Aorta (tissue), 5 donors: ENCODE measurements at regions not wholly inside any gene's neighbourhood (a gene's known extent, or its start where the extent isn't known, plus 50 kb on each side); places are given as distances from the start of the nearest gene placed in this dataset.

Experiments used
- ATAC-seq: fragments of 200-7000 bp; cut with Tn5 transposase; one replicate; pipeline ENCODE4 v1.9.1; 2022; ENCODE audit warnings: moderate library complexity; ENCODE audit not compliant: low FRiP score
- DNase-seq, 2 donors: peaks; one replicate each; pipeline ENCODE4 v3.0.0-alpha.2; 2020
- H3K27ac ChIP-seq, 2 donors: one replicate each; pipeline ENCODE4 v1.5.1; 2013; ENCODE audit warnings: low read length in 2 of 2, mild to moderate bottlenecking in 2 of 2, moderate library complexity in 2 of 2, control low read depth in 1 of 2, inconsistent platforms in 1 of 2, low read depth in 1 of 2
- H3K27me3 ChIP-seq, 2 donors: one replicate each; pipeline ENCODE4 v1.6.1; 2013; ENCODE audit warnings: control low read depth in 1 of 2, low read length in 1 of 2, mild to moderate bottlenecking in 1 of 2, moderate library complexity in 1 of 2; ENCODE audit not compliant: insufficient read depth in 2 of 2, control insufficient read depth in 1 of 2
- H3K36me3 ChIP-seq, 2 donors: one replicate each; pipeline ENCODE4 v1.6.1; 2013; ENCODE audit warnings: control low read depth in 1 of 2, low read length in 1 of 2, mild to moderate bottlenecking in 1 of 2; ENCODE audit not compliant: insufficient read depth in 2 of 2, control insufficient read depth in 1 of 2
- H3K4me1 ChIP-seq, 2 donors: one replicate each; pipeline ENCODE4 v1.6.1; 2013; ENCODE audit warnings: low read length in 2 of 2, control low read depth in 1 of 2, mild to moderate bottlenecking in 1 of 2, moderate library complexity in 1 of 2; ENCODE audit not compliant: insufficient read depth in 2 of 2, control insufficient read depth in 1 of 2
- H3K4me3 ChIP-seq, 2 donors: one replicate each; pipeline ENCODE4 v1.5.1; 2013; ENCODE audit warnings: low read length in 2 of 2, control low read depth in 1 of 2, mild to moderate bottlenecking in 1 of 2
- H3K9me3 ChIP-seq: one replicate; pipeline ENCODE4 v1.6.1; 2013; ENCODE audit warnings: mild to moderate bottlenecking, low read length; ENCODE audit not compliant: control insufficient read depth
- WGBS, 2 donors: extraction: QIAGEN DNeasy Blood & Tissue Kit; methylation state at CpG; one replicate each; pipeline ENCODE4 v1.1.7; 2013; 5-methylcytosine and 5-hydroxymethylcytosine counted together
- intact Hi-C, 2 donors: fragments of 100-400 bp; cut with DNase I; formaldehyde crosslinking; loops; one replicate each; pipeline versions ENCODE4 v1.14.2 to v1.15.0; 2022
- donor health status: healthy with polysubstance abuse.
- donor health status: Bipolar disorder and iron deficiency.
- donor health status: DM: no; HTN: no; CAD: no.
- donor health status: DM: no; HTN: no; CAD: no.
- donor health status: DM: yes; HTN: yes; CAD: no.

DNA sequence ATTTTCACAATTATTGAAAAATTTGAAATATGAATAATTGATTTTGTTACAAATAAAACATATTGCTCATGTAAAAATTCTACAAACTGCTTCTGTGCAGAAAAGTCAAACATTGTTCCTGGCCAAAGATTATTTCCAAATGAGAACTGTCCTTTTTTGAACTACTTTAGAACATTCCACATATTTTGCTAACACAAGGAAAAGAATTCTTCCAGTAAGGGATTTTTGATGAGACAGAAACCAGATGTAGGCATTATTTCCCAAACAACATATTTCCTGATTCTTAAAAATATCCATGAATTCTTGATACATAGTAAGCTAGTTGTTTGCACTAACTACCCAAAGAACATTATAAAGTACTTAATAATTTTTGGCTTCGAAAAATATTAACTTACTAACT lies 715.2 kb downstream of the CCDC85A start:
- Histone ChIP-seq H3K4me1 (no peaks in the 10 kb centered on the region), H3K36me3 (no peaks in the 10 kb centered on the region), H3K27ac (no peak overlapping the region), H3K27me3 (no peaks in the 10 kb centered on the region), H3K4me3 (no peak overlapping the region), H3K9me3 (no peaks in the 10 kb centered on the region)
- WGBS, 2 donors, result 73 to 79% methylated on average over 1 of the region's 1 CpG
- DNase-seq (no peak), ATAC-seq (no peak)
- intact Hi-C loops, result no loop called here

DNA sequence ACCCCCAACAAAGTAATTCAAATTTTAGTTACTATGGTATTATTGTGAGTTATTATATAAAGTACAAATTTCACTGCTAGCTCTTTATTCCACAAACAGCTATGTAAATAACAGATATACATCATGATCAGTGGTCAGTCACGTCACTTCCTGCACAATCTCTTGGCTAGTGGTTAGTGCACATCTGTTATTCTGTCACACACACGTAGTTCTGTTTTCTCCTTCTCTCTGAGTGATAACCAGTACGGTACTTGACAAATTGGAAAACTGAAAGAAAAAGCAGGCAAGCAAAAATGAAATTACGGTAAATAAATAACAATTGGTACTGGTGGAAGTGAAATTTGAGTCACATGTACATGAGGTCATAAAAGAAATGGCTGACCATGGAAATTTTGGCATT lies 728.7 kb downstream of the CCDC85A start:
- no peaks in the 10 kb centered on the region for H3K27me3 ChIP-seq
- no peaks in the 10 kb centered on the region for H3K4me1 ChIP-seq
- intact Hi-C loops, result no loop called here
- H3K36me3 ChIP-seq, result no peaks in the 10 kb centered on the region
- H3K9me3 ChIP-seq, result no peaks in the 10 kb centered on the region
- ATAC-seq (no peak), DNase-seq (no peak)
- no peak overlapping the region for H3K27ac ChIP-seq
- WGBS, 2 donors, result 38 to 44% methylated on average over 4 of the region's 4 CpGs
- H3K4me3 ChIP-seq, result no peak overlapping the region

DNA sequence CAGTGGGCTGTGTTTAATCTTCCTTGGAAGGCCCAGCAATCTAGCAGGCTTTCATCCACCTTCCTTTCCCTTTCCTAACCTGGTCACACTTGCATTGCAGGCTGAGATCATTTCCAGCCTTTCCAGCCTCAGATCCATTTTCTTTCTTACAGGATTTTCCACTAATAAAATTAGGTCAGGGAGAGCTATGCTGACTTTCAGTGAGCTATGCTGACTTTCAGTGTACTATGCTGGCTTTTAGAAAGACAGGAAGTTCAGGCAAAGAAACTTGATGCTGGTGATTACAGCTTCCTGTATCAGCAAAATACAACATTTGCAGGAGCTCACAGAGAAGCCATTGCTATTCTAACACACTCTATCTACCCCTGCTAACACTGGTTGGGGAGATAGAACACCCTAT lies 735.0 kb downstream of the CCDC85A start:
- DNase-seq, result no peak
- Histone ChIP-seq H3K36me3 (no peaks in the 10 kb centered on the region), H3K27ac (no peak overlapping the region), H3K9me3 (peaks cover 1% of the 10 kb centered on the region), H3K4me3 (no peak overlapping the region), H3K4me1 (no peaks in the 10 kb centered on the region), H3K27me3 (no peaks in the 10 kb centered on the region)
- intact Hi-C loops, result no loop called here
- no peak for ATAC-seq

DNA sequence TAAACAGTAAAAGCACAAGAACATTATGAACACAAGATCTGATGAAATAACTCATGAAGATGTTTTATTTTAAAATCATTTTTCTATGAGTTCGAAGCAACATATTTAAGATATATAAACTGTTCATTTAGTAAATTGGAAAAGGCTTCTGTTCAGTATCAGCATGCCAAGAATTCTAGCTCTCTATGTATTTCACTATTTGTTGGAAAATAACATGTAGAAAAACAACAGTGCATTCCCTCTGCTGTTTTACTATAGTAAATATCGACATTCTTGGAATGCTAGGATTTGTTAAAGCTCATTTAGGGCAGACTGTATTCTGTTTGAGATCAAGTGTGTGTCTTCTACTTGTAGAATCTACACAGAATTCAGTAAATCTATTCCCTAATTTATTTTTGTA lies 750.2 kb downstream of the CCDC85A start:
- DNase-seq (no peak), ATAC-seq (no peak)
- Histone ChIP-seq H3K9me3 (no peaks in the 10 kb centered on the region), H3K4me3 (no peak overlapping the region), H3K27me3 (no peaks in the 10 kb centered on the region), H3K36me3 (no peaks in the 10 kb centered on the region), H3K4me1 (no peaks in the 10 kb centered on the region), H3K27ac (no peak overlapping the region)
- intact Hi-C loops, result no loop called here
- WGBS, 2 donors, result 65 to 71% methylated on average over 2 of the region's 2 CpGs

DNA sequence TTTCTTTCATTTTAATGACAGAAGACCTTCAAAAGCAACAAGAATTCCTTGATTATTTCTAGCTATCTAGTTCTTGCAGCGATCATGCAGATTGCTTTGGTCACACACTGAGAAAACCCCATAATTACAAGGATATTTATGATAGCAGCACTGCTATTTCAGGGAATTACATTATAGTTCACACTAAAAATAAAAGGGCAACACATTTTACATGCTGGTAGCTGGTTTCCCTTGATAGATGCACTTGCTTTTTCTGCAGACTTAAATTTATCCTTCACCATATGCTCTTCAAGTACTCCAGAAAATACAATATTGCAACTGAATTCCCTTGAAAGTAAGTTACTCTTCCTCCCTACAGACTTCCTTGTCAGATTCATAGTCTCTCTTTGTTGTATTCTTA lies 751.1 kb downstream of the CCDC85A start:
- no peak for ATAC-seq
- no peaks in the 10 kb centered on the region for H3K27me3 ChIP-seq
- H3K9me3 ChIP-seq, result no peaks in the 10 kb centered on the region
- no peak for DNase-seq
- H3K27ac ChIP-seq, result no peak overlapping the region
- H3K36me3 ChIP-seq, result no peaks in the 10 kb centered on the region
- H3K4me3 ChIP-seq, result no peak overlapping the region
- 77 to 82% methylated on average over 1 of the region's 1 CpG for WGBS, 2 donors
- intact Hi-C loops, result no loop called here
- H3K4me1 ChIP-seq, result no peaks in the 10 kb centered on the region

- intact Hi-C loops, result no loop called here
- no peaks in the 10 kb centered on the region for H3K9me3 ChIP-seq
- no peak overlapping the region for H3K27ac ChIP-seq
- H3K27me3 ChIP-seq, result no peaks in the 10 kb centered on the region
- no peaks in the 10 kb centered on the region for H3K4me1 ChIP-seq
- no peaks in the 10 kb centered on the region for H3K36me3 ChIP-seq
- H3K4me3 ChIP-seq, result no peak overlapping the region
- ATAC-seq, result no peak
- DNase-seq, result no peak
These were observed 756.3 kb downstream of the CCDC85A start for GRCh38 chr2:56940054-56940453.

DNA sequence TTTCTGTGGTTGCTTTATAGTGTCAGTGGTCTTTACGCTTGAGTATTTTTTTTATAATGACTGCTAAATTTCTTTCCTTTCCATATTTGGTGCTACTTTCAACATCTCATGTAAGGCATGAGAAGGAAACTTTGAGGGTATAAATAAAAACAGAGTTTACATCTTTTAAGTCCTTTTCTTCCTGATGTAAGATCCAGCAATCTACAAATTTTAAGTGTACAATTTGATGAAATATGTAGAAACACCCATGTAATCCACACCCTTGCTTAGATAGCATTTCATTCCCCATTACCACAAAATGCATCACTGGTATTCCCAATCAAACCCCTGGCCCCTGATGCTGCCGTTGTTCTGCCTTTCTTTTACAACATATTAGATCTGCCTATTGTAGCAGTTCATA lies 769.1 kb downstream of the CCDC85A start:
- Histone ChIP-seq H3K36me3 (no peaks in the 10 kb centered on the region), H3K27ac (no peak overlapping the region), H3K27me3 (no peaks in the 10 kb centered on the region), H3K4me3 (no peak overlapping the region), H3K9me3 (no peaks in the 10 kb centered on the region), H3K4me1 (no peaks in the 10 kb centered on the region)
- intact Hi-C loops, result no loop called here
- 79 to 84% methylated on average over 2 of the region's 2 CpGs for WGBS, 2 donors
- DNase-seq, result no peak
- ATAC-seq, result no peak

DNA sequence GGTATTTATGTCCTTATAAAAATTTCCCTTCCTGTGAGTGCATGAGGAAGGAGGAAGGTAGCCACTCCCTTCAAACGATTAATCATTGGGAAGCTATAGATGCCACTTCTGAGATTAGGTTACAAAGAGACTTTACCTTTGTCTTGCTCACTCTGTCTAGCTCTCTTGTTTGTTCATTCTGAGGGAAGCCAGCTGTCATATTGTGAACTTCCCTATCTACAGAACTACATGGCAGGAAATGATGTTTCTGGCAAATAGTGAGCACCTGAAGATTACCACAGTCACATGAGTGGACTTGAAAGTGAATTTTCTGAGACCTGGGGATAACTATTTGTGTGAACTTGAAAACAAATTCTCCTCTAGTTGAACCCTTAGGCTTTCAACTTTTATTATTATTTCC lies 776.8 kb downstream of the CCDC85A start:
- no peak overlapping the region for H3K27ac ChIP-seq
- no peaks in the 10 kb centered on the region for H3K4me1 ChIP-seq
- H3K9me3 ChIP-seq, result no peaks in the 10 kb centered on the region
- no peaks in the 10 kb centered on the region for H3K36me3 ChIP-seq
- no peak for DNase-seq
- no peaks in the 10 kb centered on the region for H3K27me3 ChIP-seq
- no peak overlapping the region for H3K4me3 ChIP-seq
- intact Hi-C loops, result no loop called here
- WGBS, 2 donors, result 86 to 93% methylated on average over 1 of the region's 1 CpG
- ATAC-seq, result no peak

DNA sequence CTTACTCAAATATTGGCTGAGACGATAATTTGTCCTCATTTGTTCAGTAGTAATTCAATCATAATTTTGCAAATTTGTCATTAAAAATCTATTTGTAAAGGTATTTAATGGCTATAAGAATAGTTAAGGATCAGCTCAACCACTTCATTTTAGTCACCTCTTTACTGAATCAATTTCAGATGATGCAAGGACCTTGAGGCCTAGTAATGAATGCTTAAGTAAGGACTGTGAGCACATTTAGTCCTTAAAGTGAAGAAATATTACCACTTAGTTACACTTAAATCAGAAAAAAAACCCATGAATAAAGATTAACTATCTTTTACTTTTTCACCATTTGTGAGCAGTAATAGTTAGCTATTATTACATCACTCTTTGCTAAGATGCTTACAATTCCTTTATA lies 778.9 kb downstream of the CCDC85A start:
- DNase-seq (no peak), ATAC-seq (no peak)
- Histone ChIP-seq H3K4me3 (no peak overlapping the region), H3K27ac (no peak overlapping the region), H3K9me3 (no peaks in the 10 kb centered on the region), H3K36me3 (no peaks in the 10 kb centered on the region), H3K4me1 (no peaks in the 10 kb centered on the region), H3K27me3 (no peaks in the 10 kb centered on the region)
- WGBS, 2 donors, result 82 to 95% methylated on average over 1 of the region's 1 CpG
- intact Hi-C loops, result no loop called here

GRCh38 chr2:56969513-56969912 lies 785.7 kb downstream of the CCDC85A start:
- H3K4me1 ChIP-seq, result no peaks in the 10 kb centered on the region
- H3K27ac ChIP-seq, result no peak overlapping the region
- intact Hi-C loops, result no loop called here
- no peak for DNase-seq
- no peaks in the 10 kb centered on the region for H3K36me3 ChIP-seq
- WGBS, 2 donors, result 83 to 86% methylated on average over 3 of the region's 3 CpGs
- no peaks in the 10 kb centered on the region for H3K27me3 ChIP-seq
- no peaks in the 10 kb centered on the region for H3K9me3 ChIP-seq
- no peak for ATAC-seq
- H3K4me3 ChIP-seq, result no peak overlapping the region
